ENCODE measurements at regions not wholly inside any gene's neighbourhood (a gene's known extent, or its start where the extent isn't known, plus 50 kb on each side); places are given as distances from the start of the nearest gene placed in this dataset.
"Not testable (repeated sequence)": the region's sequence is repeated elsewhere in the genome, so short reads cannot be mapped to it uniquely, and the experiment has no call there.

GRCh38 chr11:101835506-101836063 is 79.2 kb upstream of the CEP126 start:
- ATAC-seq = no peak

GRCh38 chr11:101830475-101830874 is 84.3 kb upstream of the CEP126 start:
- not testable (repeated sequence) for ATAC-seq

- no peak for ATAC-seq
These were observed 89.3 kb upstream of the CEP126 start for GRCh38 chr11:101825531-101825930.

GRCh38 chr11:101817581-101817980 is 97.2 kb upstream of the CEP126 start:
- no peak for ATAC-seq

- no peak for ATAC-seq
These were observed 98.2 kb upstream of the CEP126 start for GRCh38 chr11:101816613-101817012.

- ATAC-seq = no peak
These were observed 102.3 kb upstream of the CEP126 start for GRCh38 chr11:101812546-101812945.

- ATAC-seq = no peak
These were observed 104.3 kb upstream of the CEP126 start for GRCh38 chr11:101810546-101810945.

GRCh38 chr11:101807531-101807930 is 107.3 kb upstream of the CEP126 start:
- ATAC-seq = no peak

- no peak for ATAC-seq
These were observed 111.2 kb upstream of the CEP126 start for GRCh38 chr11:101803651-101804050.

GRCh38 chr11:101797335-101797734 is 117.5 kb upstream of the CEP126 start:
- no peak for ATAC-seq

GRCh38 chr11:101792814-101793213 is 122.0 kb upstream of the CEP126 start:
- ATAC-seq = no peak

- ATAC-seq = no peak
These were observed 127.9 kb upstream of the CEP126 start for GRCh38 chr11:101786916-101787315.

- no peak for ATAC-seq
These were observed 128.4 kb upstream of the CEP126 start for GRCh38 chr11:101786421-101786820.

GRCh38 chr11:101779167-101779566 is 135.6 kb upstream of the CEP126 start:
- ATAC-seq = not testable (repeated sequence)

- ATAC-seq = no peak
These were observed 137.3 kb upstream of the CEP126 start for GRCh38 chr11:101777476-101777875.

GRCh38 chr11:101775033-101775432 is 139.8 kb upstream of the CEP126 start:
- ATAC-seq = no peak

GRCh38 chr11:101770648-101771047 is 144.2 kb upstream of the CEP126 start:
- no peak for ATAC-seq

GRCh38 chr11:101765932-101766331 is 148.9 kb upstream of the CEP126 start:
- ATAC-seq = no peak

GRCh38 chr11:101759771-101760450 is 154.9 kb upstream of the CEP126 start:
- ATAC-seq = no peak

- no peak for ATAC-seq
These were observed 157.1 kb upstream of the CEP126 start for GRCh38 chr11:101757741-101758140.

- ATAC-seq = no peak
These were observed 165.0 kb upstream of the TRPC6 start for GRCh38 chr11:101748572-101749344.

- ATAC-seq = no peak
These were observed 161.9 kb upstream of the TRPC6 start for GRCh38 chr11:101745756-101746155.

- ATAC-seq = no peak
These were observed 160.0 kb upstream of the TRPC6 start for GRCh38 chr11:101743828-101744227.
